Activated naive CD8-positive, alpha-beta T cell treated with anti-CD3 and anti-CD28 coated beads, Interleukin-2, amount 50 U/mL, for 24 hours (primary cell): ENCODE measurements at regions not wholly inside any gene's neighbourhood (a gene's known extent, or its start where the extent isn't known, plus 50 kb on each side); places are given as distances from the start of the nearest gene placed in this dataset.
"Not testable (repeated sequence)": the region's sequence is repeated elsewhere in the genome, so short reads cannot be mapped to it uniquely, and the experiment has no call there.

Experiments used
- ATAC-seq: fragments of 150-1000 bp; cut with Tn5 transposase; one replicate; pipeline ENCODE4 v1.10.0; 2021
- DNase-seq: peaks from one replicate; pipeline ENCODE4 v3.0.0; 2021
- H3K27ac Mint-ChIP-seq: one replicate; pipeline ENCODE4 v1.8.0; 2021; ENCODE audit warnings: mild to moderate bottlenecking, mixed read lengths
- H3K27me3 Mint-ChIP-seq: one replicate; pipeline ENCODE4 v1.8.0; 2021; ENCODE audit warnings: mixed read lengths
- H3K36me3 Mint-ChIP-seq: one replicate; pipeline ENCODE4 v1.8.0; 2021; ENCODE audit warnings: low read depth, mixed read lengths
- H3K4me1 Mint-ChIP-seq: one replicate; pipeline ENCODE4 v1.8.0; 2021; ENCODE audit warnings: mixed read lengths
- H3K4me3 Mint-ChIP-seq: one replicate; pipeline ENCODE4 v1.8.0; 2021; ENCODE audit warnings: mild to moderate bottlenecking, moderate library complexity, mixed read lengths
- H3K9me3 Mint-ChIP-seq: one replicate; pipeline ENCODE4 v1.8.0; 2021; ENCODE audit warnings: mixed read lengths

- not testable (repeated sequence) for DNase-seq, H3K4me1 Mint-ChIP-seq, ATAC-seq, H3K4me3 Mint-ChIP-seq, H3K27ac Mint-ChIP-seq, H3K36me3 Mint-ChIP-seq
- H3K9me3 Mint-ChIP-seq, result peaks cover 19% of the 10 kb centered on the region
- H3K27me3 Mint-ChIP-seq, result peaks cover 80% of the 10 kb centered on the region
Measured at GRCh38 chr1:143663056-143663455, 308.7 kb downstream of the FAM72C start.

GRCh38 chr1:143661418-143662101 is 310.2 kb downstream of the FAM72C start:
- ATAC-seq, result no peak
- H3K4me3 Mint-ChIP-seq, result no peak overlapping the region
- peaks cover 16% of the 10 kb centered on the region for H3K9me3 Mint-ChIP-seq
- no peak for DNase-seq
- peaks cover 2% of the 10 kb centered on the region for H3K4me1 Mint-ChIP-seq
- no peaks in the 10 kb centered on the region for H3K36me3 Mint-ChIP-seq
- peaks cover 81% of the 10 kb centered on the region for H3K27me3 Mint-ChIP-seq
- H3K27ac Mint-ChIP-seq, result no peak overlapping the region

- H3K27me3 Mint-ChIP-seq, result peaks cover 80% of the 10 kb centered on the region
Measured at GRCh38 chr1:143660354-143660941, 311.3 kb downstream of the FAM72C start.

GRCh38 chr1:143653429-143653802 is 318.4 kb downstream of the FAM72C start:
- peaks cover 2% of the 10 kb centered on the region for H3K4me1 Mint-ChIP-seq
- peaks cover 76% of the 10 kb centered on the region for H3K27me3 Mint-ChIP-seq
- ATAC-seq, result no peak
- no peak overlapping the region for H3K4me3 Mint-ChIP-seq
- H3K27ac Mint-ChIP-seq, result no peak overlapping the region
- DNase-seq, result no peak
- peaks cover 26% of the 10 kb centered on the region for H3K9me3 Mint-ChIP-seq
- peaks cover 7% of the 10 kb centered on the region for H3K36me3 Mint-ChIP-seq

More at GRCh38 chr1:143660354-143660941, 311.3 kb downstream of the FAM72C start:
- Mint-ChIP-seq H3K9me3 (peaks cover 22% of the 10 kb centered on the region), H3K4me1 (peaks cover 2% of the 10 kb centered on the region), H3K27ac (no peak overlapping the region), H3K4me3 (no peak overlapping the region), H3K36me3 (no peaks in the 10 kb centered on the region)
- ATAC-seq, result no peak
- DNase-seq, result no peak

- no peak for DNase-seq
- Mint-ChIP-seq H3K36me3 (peaks cover 7% of the 10 kb centered on the region), H3K4me1 (peaks cover 2% of the 10 kb centered on the region), H3K9me3 (peaks cover 25% of the 10 kb centered on the region), H3K4me3 (no peak overlapping the region), H3K27ac (no peak overlapping the region), H3K27me3 (peaks cover 71% of the 10 kb centered on the region)
- no peak for ATAC-seq
Measured at GRCh38 chr1:143652744-143653428, 318.9 kb downstream of the FAM72C start.

GRCh38 chr1:143652187-143652586 is 319.6 kb downstream of the FAM72C start:
- no peak overlapping the region for H3K4me3 Mint-ChIP-seq
- H3K9me3 Mint-ChIP-seq, result peaks cover 25% of the 10 kb centered on the region
- no peak overlapping the region for H3K27ac Mint-ChIP-seq
- ATAC-seq, result no peak
- peaks cover 7% of the 10 kb centered on the region for H3K36me3 Mint-ChIP-seq
- no peak for DNase-seq
- H3K27me3 Mint-ChIP-seq, result peaks cover 73% of the 10 kb centered on the region
- peaks cover 2% of the 10 kb centered on the region for H3K4me1 Mint-ChIP-seq

GRCh38 chr1:143651350-143651992 is 320.3 kb downstream of the FAM72C start:
- Mint-ChIP-seq H3K27me3 (peaks cover 71% of the 10 kb centered on the region), H3K4me1 (peaks cover 2% of the 10 kb centered on the region), H3K36me3 (peaks cover 7% of the 10 kb centered on the region), H3K27ac (no peak overlapping the region), H3K9me3 (peaks cover 29% of the 10 kb centered on the region), H3K4me3 (no peak overlapping the region)
- no peak for DNase-seq
- no peak for ATAC-seq

- H3K27ac Mint-ChIP-seq, H3K9me3 Mint-ChIP-seq, H3K4me1 Mint-ChIP-seq, H3K4me3 Mint-ChIP-seq, DNase-seq, H3K36me3 Mint-ChIP-seq, ATAC-seq: not testable (repeated sequence)
- H3K27me3 Mint-ChIP-seq, result peaks cover 31% of the 10 kb centered on the region
Measured at GRCh38 chr1:143644035-143644434, 327.8 kb downstream of the FAM72C start.

- no peaks in the 10 kb centered on the region for H3K4me1 Mint-ChIP-seq
- H3K27me3 Mint-ChIP-seq, result peaks cover 27% of the 10 kb centered on the region
- DNase-seq (no peak), ATAC-seq (no peak)
- peaks cover 7% of the 10 kb centered on the region for H3K9me3 Mint-ChIP-seq
- no peak overlapping the region for H3K27ac Mint-ChIP-seq
- no peaks in the 10 kb centered on the region for H3K36me3 Mint-ChIP-seq
- no peak overlapping the region for H3K4me3 Mint-ChIP-seq
Measured at GRCh38 chr1:143643148-143643885, 328.5 kb downstream of the FAM72C start.

- no peak overlapping the region for H3K4me3 Mint-ChIP-seq
- no peaks in the 10 kb centered on the region for H3K9me3 Mint-ChIP-seq
- ATAC-seq, result no peak
Measured at GRCh38 chr1:143625886-143626285, 345.9 kb downstream of the FAM72C start.

GRCh38 chr1:143619851-143620250 is 351.9 kb downstream of the FAM72C start:
- DNase-seq (no peak), ATAC-seq (no peak)
- H3K9me3 Mint-ChIP-seq, result no peaks in the 10 kb centered on the region
- peaks cover 15% of the 10 kb centered on the region for H3K27me3 Mint-ChIP-seq
- H3K4me1 Mint-ChIP-seq, result no peaks in the 10 kb centered on the region
- H3K36me3 Mint-ChIP-seq, result no peaks in the 10 kb centered on the region
- H3K27ac Mint-ChIP-seq, result no peak overlapping the region
- H3K4me3 Mint-ChIP-seq, result no peak overlapping the region

More at GRCh38 chr1:143625886-143626285, 345.9 kb downstream of the FAM72C start:
- Mint-ChIP-seq H3K27me3 (peaks cover 11% of the 10 kb centered on the region), H3K36me3 (no peaks in the 10 kb centered on the region), H3K4me1 (no peaks in the 10 kb centered on the region), H3K27ac (no peak overlapping the region)
- no peak for DNase-seq

- no peak overlapping the region for H3K27ac Mint-ChIP-seq
- H3K9me3 Mint-ChIP-seq, result no peaks in the 10 kb centered on the region
- DNase-seq (no peak), ATAC-seq (no peak)
- peaks cover 4% of the 10 kb centered on the region for H3K27me3 Mint-ChIP-seq
- no peaks in the 10 kb centered on the region for H3K4me1 Mint-ChIP-seq
- no peak overlapping the region for H3K4me3 Mint-ChIP-seq
- H3K36me3 Mint-ChIP-seq, result no peaks in the 10 kb centered on the region
Measured at GRCh38 chr1:143611159-143611558, 360.6 kb downstream of the FAM72C start.

- no peak for ATAC-seq
- H3K9me3 Mint-ChIP-seq, result no peaks in the 10 kb centered on the region
- no peak overlapping the region for H3K27ac Mint-ChIP-seq
- H3K36me3 Mint-ChIP-seq, result no peaks in the 10 kb centered on the region
- no peaks in the 10 kb centered on the region for H3K4me1 Mint-ChIP-seq
- peaks cover 3% of the 10 kb centered on the region for H3K27me3 Mint-ChIP-seq
- no peak overlapping the region for H3K4me3 Mint-ChIP-seq
- no peak for DNase-seq
Measured at GRCh38 chr1:143610196-143610595, 361.6 kb downstream of the FAM72C start.

GRCh38 chr1:143604887-143605286 is 366.9 kb downstream of the FAM72C start:
- no peak for DNase-seq
- no peaks in the 10 kb centered on the region for H3K4me1 Mint-ChIP-seq
- H3K27me3 Mint-ChIP-seq, result no peaks in the 10 kb centered on the region
- H3K27ac Mint-ChIP-seq, result no peak overlapping the region
- peaks cover 6% of the 10 kb centered on the region for H3K9me3 Mint-ChIP-seq
- H3K36me3 Mint-ChIP-seq, result no peaks in the 10 kb centered on the region
- H3K4me3 Mint-ChIP-seq, result no peak overlapping the region
- ATAC-seq, result no peak
